ENCODE measurements at regions not wholly inside any gene's neighbourhood (a gene's known extent, or its start where the extent isn't known, plus 50 kb on each side); places are given as distances from the start of the nearest gene placed in this dataset.

DNA sequence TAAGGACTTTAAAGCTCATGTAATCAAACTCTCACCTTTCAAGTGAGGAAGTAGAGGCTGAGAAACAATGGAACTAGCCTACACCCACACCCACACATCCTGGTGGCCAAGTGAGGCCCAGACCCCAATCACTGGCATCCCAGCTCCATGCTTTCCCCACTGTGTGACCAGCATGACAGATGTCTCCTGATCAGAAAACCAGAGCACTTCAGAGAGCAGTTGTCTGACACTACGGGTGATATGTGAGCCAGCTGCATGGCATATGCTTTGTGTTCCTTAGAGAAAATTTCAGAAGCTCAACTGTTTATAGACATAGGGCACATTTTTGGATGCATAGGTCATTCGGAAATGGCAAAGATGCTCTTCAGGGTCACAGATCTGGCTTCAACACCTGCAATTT is 315.2 kb downstream of the NDFIP2 start:
- in situ Hi-C loops (cut with HindIII; ENCODE audit: low sequenced_read_pairs) = no loop called here

DNA sequence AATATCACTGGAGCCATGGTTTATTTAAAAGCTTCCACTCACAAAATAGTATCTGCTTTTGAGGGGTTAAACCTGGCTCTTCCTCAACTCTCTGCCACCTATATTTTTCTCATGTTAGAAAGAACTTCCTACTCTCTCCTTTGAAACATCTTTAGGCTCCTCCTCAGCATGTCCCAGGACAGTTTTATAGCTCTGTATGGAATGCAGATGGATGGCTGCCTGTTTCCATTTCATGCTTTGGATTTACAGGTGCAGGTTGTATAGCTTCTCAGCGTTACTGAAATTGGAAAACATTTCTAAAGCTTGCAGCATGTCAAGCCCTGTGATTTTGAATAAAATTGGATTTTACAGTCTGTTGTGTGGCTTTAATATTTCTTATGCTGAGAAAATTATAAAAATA is 314.0 kb downstream of the NDFIP2 start:
- in situ Hi-C loops (cut with HindIII; ENCODE audit: low sequenced_read_pairs) = no loop called here
- TF ChIP-seq, protein P1, sequence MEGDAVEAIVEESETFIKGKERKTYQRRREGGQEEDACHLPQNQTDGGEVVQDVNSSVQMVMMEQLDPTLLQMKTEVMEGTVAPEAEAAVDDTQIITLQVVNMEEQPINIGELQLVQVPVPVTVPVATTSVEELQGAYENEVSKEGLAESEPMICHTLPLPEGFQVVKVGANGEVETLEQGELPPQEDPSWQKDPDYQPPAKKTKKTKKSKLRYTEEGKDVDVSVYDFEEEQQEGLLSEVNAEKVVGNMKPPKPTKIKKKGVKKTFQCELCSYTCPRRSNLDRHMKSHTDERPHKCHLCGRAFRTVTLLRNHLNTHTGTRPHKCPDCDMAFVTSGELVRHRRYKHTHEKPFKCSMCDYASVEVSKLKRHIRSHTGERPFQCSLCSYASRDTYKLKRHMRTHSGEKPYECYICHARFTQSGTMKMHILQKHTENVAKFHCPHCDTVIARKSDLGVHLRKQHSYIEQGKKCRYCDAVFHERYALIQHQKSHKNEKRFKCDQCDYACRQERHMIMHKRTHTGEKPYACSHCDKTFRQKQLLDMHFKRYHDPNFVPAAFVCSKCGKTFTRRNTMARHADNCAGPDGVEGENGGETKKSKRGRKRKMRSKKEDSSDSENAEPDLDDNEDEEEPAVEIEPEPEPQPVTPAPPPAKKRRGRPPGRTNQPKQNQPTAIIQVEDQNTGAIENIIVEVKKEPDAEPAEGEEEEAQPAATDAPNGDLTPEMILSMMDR (IDR thresholded peaks at IDR 0.05; ENCODE audit: low read depth, low read length) = no peak
- no peak overlapping the region for H3K4me3 ChIP-seq (ENCODE audit: low read depth, low read length)
- no peak for DNase-seq (ENCODE audit: low read depth, low spot score)

More for the DNA sequence above, 315.2 kb downstream of the NDFIP2 start:
- H3K4me3 ChIP-seq (ENCODE audit: low read depth, low read length) = no peak overlapping the region
- no peak for DNase-seq (ENCODE audit: low read depth, low spot score)
- TF ChIP-seq, protein P1 (IDR thresholded peaks at IDR 0.05; ENCODE audit: low read depth, low read length) = no peak

DNA sequence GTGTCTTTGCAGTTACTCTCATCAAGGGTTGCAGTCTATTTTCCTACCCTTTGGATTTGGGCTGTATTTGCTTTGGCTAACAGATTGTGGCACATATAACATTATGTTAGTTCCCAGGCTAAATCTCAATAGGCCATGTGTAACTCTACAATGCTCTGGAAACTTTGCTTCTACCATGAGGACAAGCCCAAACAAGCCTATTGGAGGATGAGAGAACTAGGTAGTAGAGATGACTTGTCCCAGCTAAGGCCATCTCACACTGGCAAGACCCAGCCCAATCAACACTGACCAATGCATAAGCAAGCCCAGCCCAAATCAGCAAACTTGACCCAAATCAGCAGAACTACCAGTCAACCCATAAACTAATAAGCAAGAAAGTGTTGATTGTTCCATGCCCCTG is 311.8 kb downstream of the NDFIP2 start:
- TF ChIP-seq, protein P1 (IDR thresholded peaks at IDR 0.05; ENCODE audit: low read depth, low read length) = no peak
- H3K4me3 ChIP-seq (ENCODE audit: low read depth, low read length) = no peak overlapping the region
- no peak for DNase-seq (ENCODE audit: low read depth, low spot score)
- in situ Hi-C loops (cut with HindIII; ENCODE audit: low sequenced_read_pairs) = no loop called here

DNA sequence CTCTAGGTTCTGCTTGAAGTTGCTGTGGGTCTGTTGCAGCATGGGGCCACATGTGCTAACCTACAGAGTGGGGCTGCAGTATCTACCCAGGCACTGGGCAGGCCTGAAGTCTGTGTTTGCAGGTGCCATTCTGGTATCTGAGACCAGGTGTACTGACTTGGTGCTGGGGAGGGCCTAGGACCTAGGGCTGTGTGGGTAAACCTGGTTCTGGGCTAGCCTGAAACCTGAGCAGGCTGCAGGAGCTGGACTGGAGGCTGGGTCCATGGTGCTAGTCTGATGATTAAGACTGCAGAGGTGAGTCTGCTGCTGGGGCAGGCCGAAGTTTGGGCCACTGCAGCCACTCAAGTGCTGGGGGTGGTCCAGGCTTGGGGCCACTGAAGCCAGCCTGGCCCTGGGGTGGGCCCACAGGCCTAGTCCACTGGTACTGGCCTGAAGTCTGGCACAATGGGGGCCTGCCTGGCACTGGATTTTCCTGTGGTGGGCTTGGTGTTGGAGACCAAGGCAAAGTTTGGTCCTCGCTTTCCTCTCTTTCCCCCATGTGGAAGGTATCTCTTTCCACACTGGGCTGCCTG is 310.6 kb downstream of the NDFIP2 start:
- DNase-seq (ENCODE audit: low read depth, low spot score) = no peak
- TF ChIP-seq, protein P1 (IDR thresholded peaks at IDR 0.05; ENCODE audit: low read depth, low read length) = no peak
- in situ Hi-C loops (cut with HindIII; ENCODE audit: low sequenced_read_pairs) = no loop called here
- H3K4me3 ChIP-seq (ENCODE audit: low read depth, low read length) = no peak overlapping the region

DNA sequence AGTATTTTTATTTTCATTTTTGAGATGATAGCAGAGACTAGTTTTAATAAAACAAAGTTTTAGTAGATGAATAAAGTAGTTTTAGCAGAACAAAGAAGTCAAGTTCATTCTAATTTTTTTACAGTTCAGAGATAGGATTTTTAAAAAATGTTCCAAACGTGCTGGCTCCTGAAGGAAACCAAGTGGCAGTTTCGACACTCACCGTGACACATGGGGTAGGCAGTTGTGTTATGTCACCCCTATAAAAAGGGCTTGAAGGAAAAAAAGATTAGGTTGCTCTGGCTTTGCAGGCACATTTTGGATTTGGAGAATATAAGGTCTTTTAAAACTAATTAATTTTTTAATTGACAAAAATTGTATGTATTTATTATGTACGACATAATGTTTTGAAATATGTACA is 305.2 kb downstream of the NDFIP2 start:
- in situ Hi-C loops (cut with HindIII; ENCODE audit: low sequenced_read_pairs) = no loop called here
- no peak overlapping the region for H3K4me3 ChIP-seq (ENCODE audit: low read depth, low read length)
- TF ChIP-seq, protein P1 (IDR thresholded peaks at IDR 0.05; ENCODE audit: low read depth, low read length) = no peak
- DNase-seq (ENCODE audit: low read depth, low spot score) = no peak

DNA sequence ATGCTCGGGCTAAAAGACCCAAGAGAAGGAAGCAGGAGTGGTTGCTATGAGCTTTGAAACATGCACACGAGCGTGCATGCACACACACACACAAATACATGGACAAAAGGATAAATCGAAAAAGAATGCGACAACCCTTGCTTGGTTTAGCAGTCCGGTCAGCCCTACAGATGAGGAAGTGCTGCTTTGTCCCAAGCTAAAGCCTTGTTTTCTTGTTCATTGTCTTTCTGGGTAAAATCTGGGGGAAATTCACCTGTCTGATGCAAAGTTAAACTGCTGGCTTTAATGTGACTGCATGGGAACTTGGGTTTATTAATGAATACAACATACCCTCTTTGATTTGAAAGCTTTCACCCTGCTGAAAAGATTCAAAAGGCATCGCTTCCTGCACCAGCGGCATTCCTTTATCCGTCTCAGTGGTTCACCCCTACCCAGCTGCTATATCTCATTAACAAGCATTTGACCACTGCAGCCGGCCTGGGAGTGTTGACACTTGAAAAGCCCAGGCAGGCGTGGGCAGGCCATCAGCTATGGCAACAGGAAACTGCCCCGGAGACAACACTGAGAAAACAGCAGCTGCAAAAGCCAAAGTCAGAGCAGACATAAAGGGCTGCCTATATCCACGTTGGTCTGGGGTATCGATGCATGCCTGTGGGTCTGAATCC is 301.7 kb downstream of the NDFIP2 start:
- peak; percentile 80 for DNase-seq (ENCODE audit: low read depth, low spot score)
- no peak overlapping the region for H3K4me3 ChIP-seq (ENCODE audit: low read depth, low read length)
- in situ Hi-C loops (cut with HindIII; ENCODE audit: low sequenced_read_pairs) = no loop called here
- TF ChIP-seq, protein P1 (IDR thresholded peaks at IDR 0.05; ENCODE audit: low read depth, low read length) = no peak

All from astrocyte of the spinal cord (primary cell).